ENCODE measurements at regions not wholly inside any gene's neighbourhood (a gene's known extent, or its start where the extent isn't known, plus 50 kb on each side); places are given as distances from the start of the nearest gene placed in this dataset.

DNA sequence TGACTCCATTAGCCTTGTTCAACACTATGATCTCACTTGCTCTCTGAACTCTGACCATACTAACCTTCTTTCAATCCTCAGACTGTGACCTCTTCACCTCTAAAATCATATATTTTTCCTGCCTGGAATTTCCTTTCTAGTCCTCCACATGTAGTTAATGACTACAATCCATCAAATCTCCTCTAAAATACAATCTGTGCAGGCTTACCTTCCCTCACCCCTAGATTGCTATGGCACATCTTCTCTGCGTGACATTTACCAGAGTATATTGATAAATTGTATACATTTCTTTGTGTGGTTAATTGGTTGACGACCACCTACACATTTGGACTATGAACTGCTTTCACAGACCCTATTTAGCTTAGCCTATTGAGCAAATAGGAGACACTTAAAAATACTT lies 1330.2 kb upstream of the TENM4 start:
- TF ChIP-seq, protein P1, sequence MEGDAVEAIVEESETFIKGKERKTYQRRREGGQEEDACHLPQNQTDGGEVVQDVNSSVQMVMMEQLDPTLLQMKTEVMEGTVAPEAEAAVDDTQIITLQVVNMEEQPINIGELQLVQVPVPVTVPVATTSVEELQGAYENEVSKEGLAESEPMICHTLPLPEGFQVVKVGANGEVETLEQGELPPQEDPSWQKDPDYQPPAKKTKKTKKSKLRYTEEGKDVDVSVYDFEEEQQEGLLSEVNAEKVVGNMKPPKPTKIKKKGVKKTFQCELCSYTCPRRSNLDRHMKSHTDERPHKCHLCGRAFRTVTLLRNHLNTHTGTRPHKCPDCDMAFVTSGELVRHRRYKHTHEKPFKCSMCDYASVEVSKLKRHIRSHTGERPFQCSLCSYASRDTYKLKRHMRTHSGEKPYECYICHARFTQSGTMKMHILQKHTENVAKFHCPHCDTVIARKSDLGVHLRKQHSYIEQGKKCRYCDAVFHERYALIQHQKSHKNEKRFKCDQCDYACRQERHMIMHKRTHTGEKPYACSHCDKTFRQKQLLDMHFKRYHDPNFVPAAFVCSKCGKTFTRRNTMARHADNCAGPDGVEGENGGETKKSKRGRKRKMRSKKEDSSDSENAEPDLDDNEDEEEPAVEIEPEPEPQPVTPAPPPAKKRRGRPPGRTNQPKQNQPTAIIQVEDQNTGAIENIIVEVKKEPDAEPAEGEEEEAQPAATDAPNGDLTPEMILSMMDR (IDR thresholded peaks at IDR 0.05; ENCODE audit: low read length): no peak
- no peak for TF ChIP-seq EZH2 (IDR thresholded peaks at IDR 0.05; ENCODE audit: borderline replicate concordance, low read length)

All from OCI-LY1 (cell line).